Skeletal muscle satellite cell (primary cell): ENCODE measurements at regions not wholly inside any gene's neighbourhood (a gene's known extent, or its start where the extent isn't known, plus 50 kb on each side); places are given as distances from the start of the nearest gene placed in this dataset.

ENCODE experiments used
- H3K27me3 ChIP-seq: 2 replicates; pipeline ENCODE4 v1.7.0; 2013; ENCODE audit warnings: low read length; ENCODE audit not compliant: control insufficient read depth, insufficient read depth
- H3K36me3 ChIP-seq: 2 replicates; pipeline ENCODE4 v1.7.0; 2013; ENCODE audit warnings: mild to moderate bottlenecking, control low read depth, low read length; ENCODE audit not compliant: insufficient read depth
- H3K4me1 ChIP-seq: 2 replicates; pipeline ENCODE4 v1.7.0; 2013; ENCODE audit warnings: low read length; ENCODE audit not compliant: control insufficient read depth, insufficient read depth
- H3K4me2 ChIP-seq: 2 replicates; pipeline ENCODE4 v1.7.0; 2013; ENCODE audit warnings: mild to moderate bottlenecking, low read length
- H3K4me3 ChIP-seq: 2 replicates; pipeline ENCODE4 v1.7.0; 2013; ENCODE audit warnings: low read length
- H3K9ac ChIP-seq: 2 replicates; pipeline ENCODE4 v1.7.0; 2013; ENCODE audit warnings: mild to moderate bottlenecking, low read depth, low read length, moderate library complexity
- H3K9me3 ChIP-seq: replicated peaks from 2 replicates; pipeline ENCODE4 v1.7.0; 2013; ENCODE audit warnings: mild to moderate bottlenecking, control low read depth, low read length

GRCh38 chr14:22472935-22473854 is 115.8 kb downstream of the DAD1 start:
- peaks cover 7% of the 10 kb centered on the region for H3K4me1 ChIP-seq
- H3K9ac ChIP-seq: no peak overlapping the region
- H3K4me3 ChIP-seq: no peak overlapping the region
- no peaks in the 10 kb centered on the region for H3K9me3 ChIP-seq
- H3K27me3 ChIP-seq: peaks cover 35% of the 10 kb centered on the region
- no peak overlapping the region for H3K4me2 ChIP-seq
- no peaks in the 10 kb centered on the region for H3K36me3 ChIP-seq

GRCh38 chr14:22472466-22472865 is 116.6 kb downstream of the DAD1 start:
- Histone ChIP-seq H3K27me3 (peaks cover 29% of the 10 kb centered on the region), H3K4me3 (no peak overlapping the region), H3K4me2 (no peak overlapping the region), H3K9me3 (no peaks in the 10 kb centered on the region), H3K9ac (no peak overlapping the region), H3K4me1 (peaks cover 7% of the 10 kb centered on the region), H3K36me3 (no peaks in the 10 kb centered on the region)

- Histone ChIP-seq H3K36me3 (no peaks in the 10 kb centered on the region), H3K4me1 (peaks cover 7% of the 10 kb centered on the region), H3K9ac (no peak overlapping the region), H3K9me3 (no peaks in the 10 kb centered on the region), H3K4me2 (no peak overlapping the region), H3K27me3 (peaks cover 22% of the 10 kb centered on the region), H3K4me3 (no peak overlapping the region)
Observed at GRCh38 chr14:22471545-22472121, 117.4 kb downstream of the DAD1 start.

- peaks cover 11% of the 10 kb centered on the region for H3K27me3 ChIP-seq
- H3K9me3 ChIP-seq: no peaks in the 10 kb centered on the region
- H3K4me3 ChIP-seq: no peak overlapping the region
- no peaks in the 10 kb centered on the region for H3K36me3 ChIP-seq
- no peak overlapping the region for H3K4me2 ChIP-seq
- no peak overlapping the region for H3K9ac ChIP-seq
- peaks cover 3% of the 10 kb centered on the region for H3K4me1 ChIP-seq
Observed at GRCh38 chr14:22469538-22470303, 119.3 kb downstream of the DAD1 start.

GRCh38 chr14:22468830-22469229 is 120.2 kb downstream of the DAD1 start:
- Histone ChIP-seq H3K27me3 (peaks cover 11% of the 10 kb centered on the region), H3K4me1 (no peaks in the 10 kb centered on the region), H3K36me3 (no peaks in the 10 kb centered on the region), H3K4me2 (no peak overlapping the region), H3K9ac (no peak overlapping the region), H3K4me3 (no peak overlapping the region), H3K9me3 (no peaks in the 10 kb centered on the region)

GRCh38 chr14:22466491-22466890 is 122.5 kb downstream of the DAD1 start:
- Histone ChIP-seq H3K36me3 (no peaks in the 10 kb centered on the region), H3K4me2 (no peak overlapping the region), H3K9ac (no peak overlapping the region), H3K27me3 (peaks cover 15% of the 10 kb centered on the region), H3K9me3 (no peaks in the 10 kb centered on the region), H3K4me1 (no peaks in the 10 kb centered on the region), H3K4me3 (no peak overlapping the region)

GRCh38 chr14:22465201-22465840 is 123.7 kb downstream of the DAD1 start:
- Histone ChIP-seq H3K27me3 (peaks cover 20% of the 10 kb centered on the region), H3K4me3 (no peak overlapping the region), H3K9ac (no peak overlapping the region), H3K36me3 (no peaks in the 10 kb centered on the region), H3K4me2 (no peak overlapping the region), H3K9me3 (no peaks in the 10 kb centered on the region), H3K4me1 (no peaks in the 10 kb centered on the region)

GRCh38 chr14:22464422-22465142 is 124.4 kb downstream of the DAD1 start:
- no peak overlapping the region for H3K4me3 ChIP-seq
- H3K27me3 ChIP-seq: peaks cover 24% of the 10 kb centered on the region

DNA sequence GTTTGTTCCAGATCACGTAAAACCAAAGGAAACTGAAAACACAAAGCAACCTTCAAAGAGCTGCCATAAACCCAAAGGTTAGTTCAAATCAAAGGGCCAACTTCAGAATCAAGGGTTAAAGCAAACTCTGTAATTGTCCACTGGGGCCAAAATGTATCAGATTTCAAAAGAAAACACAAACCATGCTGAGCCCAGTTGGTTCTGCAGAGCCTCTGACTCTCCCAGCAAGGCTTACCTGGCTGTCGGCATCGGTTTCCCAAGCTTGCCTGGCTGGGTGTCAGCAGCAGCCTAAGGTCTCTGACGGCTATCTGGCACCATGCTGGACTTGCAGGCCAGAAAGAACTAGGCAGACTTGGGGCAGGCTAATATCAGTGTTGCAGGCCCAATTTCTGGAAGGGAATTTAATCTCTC is 125.3 kb downstream of the DAD1 start:
- H3K4me2 ChIP-seq: no peak overlapping the region
- H3K9ac ChIP-seq: no peak overlapping the region
- no peaks in the 10 kb centered on the region for H3K4me1 ChIP-seq
- no peaks in the 10 kb centered on the region for H3K36me3 ChIP-seq
- H3K9me3 ChIP-seq: no peaks in the 10 kb centered on the region
- no peak overlapping the region for H3K4me3 ChIP-seq
- H3K27me3 ChIP-seq: peaks cover 23% of the 10 kb centered on the region

More at GRCh38 chr14:22464422-22465142, 124.4 kb downstream of the DAD1 start:
- H3K9ac ChIP-seq: no peak overlapping the region
- no peaks in the 10 kb centered on the region for H3K36me3 ChIP-seq
- no peak overlapping the region for H3K4me2 ChIP-seq
- no peaks in the 10 kb centered on the region for H3K9me3 ChIP-seq
- no peaks in the 10 kb centered on the region for H3K4me1 ChIP-seq

- no peak overlapping the region for H3K9ac ChIP-seq
- H3K27me3 ChIP-seq: peaks cover 31% of the 10 kb centered on the region
- H3K4me1 ChIP-seq: no peaks in the 10 kb centered on the region
- H3K4me2 ChIP-seq: no peak overlapping the region
- H3K9me3 ChIP-seq: no peaks in the 10 kb centered on the region
- H3K4me3 ChIP-seq: no peak overlapping the region
- H3K36me3 ChIP-seq: no peaks in the 10 kb centered on the region
Observed at GRCh38 chr14:22462923-22463322, 126.1 kb downstream of the DAD1 start.
